Astrocyte (in vitro differentiated cells and primary cell): ENCODE measurements at regions not wholly inside any gene's neighbourhood (a gene's known extent, or its start where the extent isn't known, plus 50 kb on each side); places are given as distances from the start of the nearest gene placed in this dataset.

Experiments
- DNase-seq: peaks from one replicate; pipeline ENCODE4 v3.0.0-alpha.2; 2010; ENCODE audit warnings: low read depth
- FAIRE-seq: peaks from 2 replicates; lab custom pipeline; 2011; peaks lifted over from hg19 to GRCh38; lab: Jason Lieb, UNC
- H2AFZ ChIP-seq: 2 replicates; pipeline ENCODE4 v1.6.0; 2012; ENCODE audit warnings: low read depth, low read length, inconsistent platforms
- H3K27ac ChIP-seq: 2 replicates; pipeline ENCODE4 v1.5.1; 2011; ENCODE audit warnings: low read depth, low read length, inconsistent platforms
- H3K27me3 ChIP-seq: 2 replicates; pipeline ENCODE4 v1.6.0; 2011; ENCODE audit warnings: low read length, inconsistent platforms; ENCODE audit not compliant: insufficient read depth
- H3K36me3 ChIP-seq: 2 replicates; pipeline ENCODE4 v1.5.1; 2011; ENCODE audit warnings: low read length, inconsistent platforms; ENCODE audit not compliant: insufficient read depth
- H3K4me1 ChIP-seq: 2 replicates; pipeline ENCODE4 v1.5.1; 2011; ENCODE audit warnings: low read length, inconsistent platforms; ENCODE audit not compliant: insufficient read depth
- H3K4me2 ChIP-seq: 2 replicates; pipeline ENCODE4 v1.6.0; 2012; ENCODE audit warnings: low read length, inconsistent platforms
- H3K4me3 ChIP-seq: 2 replicates; pipeline ENCODE4 v1.5.1; 2011; ENCODE audit warnings: low read depth, mild to moderate bottlenecking, low read length, inconsistent platforms; ENCODE audit not compliant: insufficient read depth
- H3K79me2 ChIP-seq: 2 replicates; pipeline ENCODE4 v1.6.0; 2012; ENCODE audit warnings: mild to moderate bottlenecking, low read length, inconsistent platforms; ENCODE audit not compliant: insufficient read depth
- H3K9ac ChIP-seq: 2 replicates; pipeline ENCODE4 v1.6.0; 2012; ENCODE audit warnings: mild to moderate bottlenecking, low read length, inconsistent platforms
- H3K9me3 ChIP-seq: 2 replicates; pipeline ENCODE4 v1.5.1; 2012; ENCODE audit warnings: low read depth, mild to moderate bottlenecking, low read length, inconsistent platforms; ENCODE audit not compliant: insufficient read depth
- H4K20me1 ChIP-seq: 2 replicates; pipeline ENCODE4 v1.6.0; 2012; ENCODE audit warnings: low read length, inconsistent platforms; ENCODE audit not compliant: insufficient read depth
- H3K27ac Mint-ChIP-seq: one replicate; pipeline ENCODE4 v1.8.0; 2021; ENCODE audit warnings: mild to moderate bottlenecking, mixed read lengths; ENCODE audit not compliant: unreplicated experiment
- H3K27me3 Mint-ChIP-seq: one replicate; pipeline ENCODE4 v1.8.0; 2021; ENCODE audit warnings: low read depth, mixed read lengths; ENCODE audit not compliant: unreplicated experiment
- H3K36me3 Mint-ChIP-seq: one replicate; pipeline ENCODE4 v1.8.0; 2021; ENCODE audit warnings: low read depth, mixed read lengths; ENCODE audit not compliant: unreplicated experiment
- H3K4me1 Mint-ChIP-seq: one replicate; pipeline ENCODE4 v1.8.0; 2021; ENCODE audit warnings: low read depth, mixed read lengths; ENCODE audit not compliant: unreplicated experiment
- H3K4me3 Mint-ChIP-seq: one replicate; pipeline ENCODE4 v1.8.0; 2021; ENCODE audit warnings: mild to moderate bottlenecking, moderate library complexity, mixed read lengths; ENCODE audit not compliant: unreplicated experiment
- H3K9me3 Mint-ChIP-seq: one replicate; pipeline ENCODE4 v1.8.0; 2021; ENCODE audit warnings: mild to moderate bottlenecking, mixed read lengths; ENCODE audit not compliant: unreplicated experiment
- CTCF ChIP-seq: IDR thresholded peaks from 2 replicates; pipeline ENCODE4 v1.5.1; 2011; ENCODE audit warnings: low read depth, mild to moderate bottlenecking, inconsistent platforms, low read length, moderate library complexity; ENCODE audit not compliant: insufficient read depth
- EZH2 ChIP-seq: IDR thresholded peaks from 2 replicates; pipeline ENCODE4 v1.6.1; 2012; ENCODE audit warnings: mild to moderate bottlenecking, low read length, inconsistent platforms; ENCODE audit not compliant: insufficient read depth

GRCh38 chr6:125370343-125370742 lies 68.6 kb upstream of the HDDC2 start:
- TF ChIP-seq EZH2 (no peak), CTCF (no peak)
- Mint-ChIP-seq H3K4me3 (no peak overlapping the region), H3K27me3 (peaks cover 3% of the 10 kb centered on the region), H3K9me3 (no peaks in the 10 kb centered on the region), H3K27ac (no peak overlapping the region), H3K4me1 (peaks cover 5% of the 10 kb centered on the region), H3K36me3 (no peaks in the 10 kb centered on the region)
- H3K79me2 ChIP-seq, result no peaks in the 10 kb centered on the region
- DNase-seq (no peak), FAIRE-seq (no peak)
- no peaks in the 10 kb centered on the region for H4K20me1 ChIP-seq
- H3K36me3 ChIP-seq, result no peaks in the 10 kb centered on the region
- H3K4me1 ChIP-seq, result no peaks in the 10 kb centered on the region
- H2AFZ ChIP-seq, result no peak overlapping the region
- no peaks in the 10 kb centered on the region for H3K9me3 ChIP-seq
- no peaks in the 10 kb centered on the region for H3K27me3 ChIP-seq
- no peak overlapping the region for H3K4me3 ChIP-seq
- no peak overlapping the region for H3K4me2 ChIP-seq
- no peak overlapping the region for H3K9ac ChIP-seq
- H3K27ac ChIP-seq, result no peak overlapping the region

GRCh38 chr6:125375013-125375412 lies 73.2 kb upstream of the HDDC2 start:
- Histone ChIP-seq H3K4me1 (peaks cover 6% of the 10 kb centered on the region), H3K27me3 (no peaks in the 10 kb centered on the region), H2AFZ (no peak overlapping the region), H3K9me3 (no peaks in the 10 kb centered on the region), H3K9ac (no peak overlapping the region), H3K36me3 (no peaks in the 10 kb centered on the region), H4K20me1 (no peaks in the 10 kb centered on the region), H3K27ac (no peak overlapping the region), H3K4me2 (no peak overlapping the region), H3K79me2 (no peaks in the 10 kb centered on the region), H3K4me3 (no peak overlapping the region)
- H3K9me3 Mint-ChIP-seq, result no peaks in the 10 kb centered on the region
- FAIRE-seq (no peak), DNase-seq (no peak)
- peaks cover 3% of the 10 kb centered on the region for H3K27me3 Mint-ChIP-seq
- TF ChIP-seq CTCF (no peak), EZH2 (no peak)
- no peaks in the 10 kb centered on the region for H3K36me3 Mint-ChIP-seq
- H3K4me3 Mint-ChIP-seq, result no peak overlapping the region
- no peak overlapping the region for H3K27ac Mint-ChIP-seq
- peaks cover 23% of the 10 kb centered on the region for H3K4me1 Mint-ChIP-seq

GRCh38 chr6:125375821-125376220 lies 74.1 kb upstream of the HDDC2 start:
- H2AFZ ChIP-seq, result no peak overlapping the region
- DNase-seq, result no peak
- H3K9me3 Mint-ChIP-seq, result no peaks in the 10 kb centered on the region
- no peak overlapping the region for H3K4me3 Mint-ChIP-seq
- H3K36me3 ChIP-seq, result no peaks in the 10 kb centered on the region
- H3K79me2 ChIP-seq, result no peaks in the 10 kb centered on the region
- TF ChIP-seq EZH2, result no peak
- no peak for FAIRE-seq
- H3K27me3 ChIP-seq, result no peaks in the 10 kb centered on the region
- no peaks in the 10 kb centered on the region for H4K20me1 ChIP-seq
- peaks cover 23% of the 10 kb centered on the region for H3K4me1 Mint-ChIP-seq
- H3K27ac ChIP-seq, result no peak overlapping the region
- no peak overlapping the region for H3K27ac Mint-ChIP-seq
- peaks cover 3% of the 10 kb centered on the region for H3K27me3 Mint-ChIP-seq
- peaks cover 6% of the 10 kb centered on the region for H3K4me1 ChIP-seq
- no peak overlapping the region for H3K4me3 ChIP-seq
- no peak overlapping the region for H3K9ac ChIP-seq
- no peaks in the 10 kb centered on the region for H3K9me3 ChIP-seq
- H3K4me2 ChIP-seq, result no peak overlapping the region
- no peaks in the 10 kb centered on the region for H3K36me3 Mint-ChIP-seq
